Astrocyte of the cerebellum (primary cell): ENCODE measurements at regions not wholly inside any gene's neighbourhood (a gene's known extent, or its start where the extent isn't known, plus 50 kb on each side); places are given as distances from the start of the nearest gene placed in this dataset.
"Not testable (repeated sequence)": the region's sequence is repeated elsewhere in the genome, so short reads cannot be mapped to it uniquely, and the experiment has no call there.

ENCODE experiments used
- DNase-seq: peaks from one replicate; pipeline ENCODE4 v3.0.0-alpha.2; 2011; ENCODE audit warnings: low read depth
- H3K4me3 ChIP-seq: 2 replicates; pipeline ENCODE4 v1.5.1; 2011; ENCODE audit warnings: mild to moderate bottlenecking, low read depth, low read length, moderate library complexity
- in situ Hi-C: cut with HindIII; loops from 2 replicates; pipeline ENCODE4 v1.10.0; 2017; ENCODE audit warnings: low sequenced_read_pairs
- TF ChIP-seq, protein P1 (sequence below): IDR thresholded peaks from 2 replicates; pipeline ENCODE4 v1.5.1; 2012; ENCODE audit warnings: low read length, low read depth, moderate library complexity, mild to moderate bottlenecking; ENCODE audit errors: missing control alignments

- TF ChIP-seq, protein P1, sequence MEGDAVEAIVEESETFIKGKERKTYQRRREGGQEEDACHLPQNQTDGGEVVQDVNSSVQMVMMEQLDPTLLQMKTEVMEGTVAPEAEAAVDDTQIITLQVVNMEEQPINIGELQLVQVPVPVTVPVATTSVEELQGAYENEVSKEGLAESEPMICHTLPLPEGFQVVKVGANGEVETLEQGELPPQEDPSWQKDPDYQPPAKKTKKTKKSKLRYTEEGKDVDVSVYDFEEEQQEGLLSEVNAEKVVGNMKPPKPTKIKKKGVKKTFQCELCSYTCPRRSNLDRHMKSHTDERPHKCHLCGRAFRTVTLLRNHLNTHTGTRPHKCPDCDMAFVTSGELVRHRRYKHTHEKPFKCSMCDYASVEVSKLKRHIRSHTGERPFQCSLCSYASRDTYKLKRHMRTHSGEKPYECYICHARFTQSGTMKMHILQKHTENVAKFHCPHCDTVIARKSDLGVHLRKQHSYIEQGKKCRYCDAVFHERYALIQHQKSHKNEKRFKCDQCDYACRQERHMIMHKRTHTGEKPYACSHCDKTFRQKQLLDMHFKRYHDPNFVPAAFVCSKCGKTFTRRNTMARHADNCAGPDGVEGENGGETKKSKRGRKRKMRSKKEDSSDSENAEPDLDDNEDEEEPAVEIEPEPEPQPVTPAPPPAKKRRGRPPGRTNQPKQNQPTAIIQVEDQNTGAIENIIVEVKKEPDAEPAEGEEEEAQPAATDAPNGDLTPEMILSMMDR = no peak
- DNase-seq = no peak
- in situ Hi-C loops = no loop called here
Observed at GRCh38 chr4:147289181-147289580, 191.7 kb upstream of the EDNRA start.

DNA sequence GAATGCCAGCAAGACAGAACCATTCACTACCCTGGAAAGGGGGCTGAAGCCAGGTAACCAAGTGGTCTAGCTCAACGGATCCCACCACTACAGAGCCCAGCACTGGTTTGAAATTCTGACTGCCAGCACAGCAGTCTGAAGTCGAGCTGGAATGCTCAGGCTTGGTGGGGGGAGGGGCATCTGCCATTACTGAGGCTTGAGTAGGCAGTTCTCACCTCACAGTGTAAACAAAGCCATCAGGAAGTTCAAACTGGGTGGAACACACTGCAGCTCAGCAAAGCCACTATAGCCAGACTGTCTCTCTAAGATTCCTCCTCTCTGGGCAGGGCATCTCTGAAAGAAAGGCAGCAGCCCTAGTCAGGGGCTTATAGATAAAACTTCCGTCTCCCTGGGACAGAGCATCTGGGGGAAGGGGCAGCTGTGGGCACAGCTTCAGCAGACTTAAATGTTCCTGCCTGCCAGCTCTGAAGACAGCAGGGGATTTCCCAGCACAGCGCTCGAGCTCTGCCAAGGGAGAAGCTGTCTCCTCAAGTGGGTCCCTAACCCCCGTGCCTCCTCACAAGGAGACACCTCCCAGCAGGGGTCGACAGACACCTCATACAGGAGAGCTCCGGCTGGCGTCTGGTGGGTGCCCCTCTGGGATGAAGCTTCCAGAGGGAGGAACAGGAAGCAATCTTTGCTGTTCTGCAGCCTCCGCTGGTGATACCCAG is 188.1 kb upstream of the EDNRA start:
- DNase-seq, H3K4me3 ChIP-seq, in situ Hi-C loops: not testable (repeated sequence)

More at GRCh38 chr4:147289181-147289580, 191.7 kb upstream of the EDNRA start:
- no peak overlapping the region for H3K4me3 ChIP-seq

GRCh38 chr4:147293314-147293677 is 187.6 kb upstream of the EDNRA start:
- H3K4me3 ChIP-seq, in situ Hi-C loops, DNase-seq: not testable (repeated sequence)

GRCh38 chr4:147299205-147299604 is 181.7 kb upstream of the EDNRA start:
- H3K4me3 ChIP-seq = no peak overlapping the region
- no peak for DNase-seq
- in situ Hi-C loops = no loop called here
- TF ChIP-seq, protein P1 = no peak

DNA sequence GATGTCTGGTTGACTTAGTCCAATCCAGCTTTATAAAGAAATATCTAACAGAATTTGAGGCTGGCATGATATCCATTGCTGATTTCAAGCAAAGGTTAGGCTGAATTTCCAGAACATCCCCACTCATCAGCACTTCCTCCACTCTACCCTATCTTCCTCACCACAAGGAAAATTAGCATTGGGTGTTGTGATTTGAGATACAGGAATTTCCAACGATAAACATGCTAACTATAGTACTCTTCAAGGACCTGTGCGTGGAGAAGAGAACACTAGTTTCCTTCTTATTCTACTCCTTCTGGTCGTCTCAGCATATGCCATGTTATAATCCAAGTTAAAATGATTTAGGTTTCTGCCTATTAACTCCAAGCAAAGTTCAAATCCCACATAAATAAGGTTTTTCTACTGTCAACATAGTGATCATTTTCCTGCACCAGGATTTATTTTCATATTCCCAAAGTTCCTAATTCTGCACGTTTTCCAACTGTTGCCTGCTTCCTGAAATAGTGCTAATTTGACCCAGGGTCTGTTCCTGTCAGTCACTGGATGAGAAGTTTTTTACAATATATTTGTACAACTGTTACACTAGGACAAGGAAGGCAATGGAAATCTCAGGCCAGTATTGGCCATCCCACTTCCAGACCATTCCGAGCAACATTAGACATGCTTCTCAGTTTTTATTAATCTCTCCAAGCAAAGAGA is 177.6 kb upstream of the EDNRA start:
- in situ Hi-C loops = no loop called here
- H3K4me3 ChIP-seq = no peak overlapping the region
- TF ChIP-seq, protein P1 = no peak
- DNase-seq = no peak

DNA sequence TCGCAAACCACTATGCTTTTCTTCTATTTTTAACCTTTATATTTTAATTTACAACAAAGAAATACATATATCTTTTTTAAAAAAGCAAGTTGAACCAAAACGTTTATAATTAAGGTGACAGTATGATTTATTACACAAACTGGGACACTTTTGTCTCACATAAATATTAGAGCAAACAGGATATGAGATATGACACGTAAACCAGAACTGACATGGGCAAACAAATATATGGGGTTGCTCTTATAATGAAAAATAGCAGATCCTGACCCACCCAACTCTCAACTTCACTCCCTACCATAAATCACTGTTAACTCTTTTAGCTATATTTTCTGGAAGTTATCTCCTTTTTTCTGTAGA is 177.0 kb upstream of the EDNRA start:
- TF ChIP-seq, protein P1 = no peak
- in situ Hi-C loops = no loop called here
- no peak for DNase-seq
- no peak overlapping the region for H3K4me3 ChIP-seq

DNA sequence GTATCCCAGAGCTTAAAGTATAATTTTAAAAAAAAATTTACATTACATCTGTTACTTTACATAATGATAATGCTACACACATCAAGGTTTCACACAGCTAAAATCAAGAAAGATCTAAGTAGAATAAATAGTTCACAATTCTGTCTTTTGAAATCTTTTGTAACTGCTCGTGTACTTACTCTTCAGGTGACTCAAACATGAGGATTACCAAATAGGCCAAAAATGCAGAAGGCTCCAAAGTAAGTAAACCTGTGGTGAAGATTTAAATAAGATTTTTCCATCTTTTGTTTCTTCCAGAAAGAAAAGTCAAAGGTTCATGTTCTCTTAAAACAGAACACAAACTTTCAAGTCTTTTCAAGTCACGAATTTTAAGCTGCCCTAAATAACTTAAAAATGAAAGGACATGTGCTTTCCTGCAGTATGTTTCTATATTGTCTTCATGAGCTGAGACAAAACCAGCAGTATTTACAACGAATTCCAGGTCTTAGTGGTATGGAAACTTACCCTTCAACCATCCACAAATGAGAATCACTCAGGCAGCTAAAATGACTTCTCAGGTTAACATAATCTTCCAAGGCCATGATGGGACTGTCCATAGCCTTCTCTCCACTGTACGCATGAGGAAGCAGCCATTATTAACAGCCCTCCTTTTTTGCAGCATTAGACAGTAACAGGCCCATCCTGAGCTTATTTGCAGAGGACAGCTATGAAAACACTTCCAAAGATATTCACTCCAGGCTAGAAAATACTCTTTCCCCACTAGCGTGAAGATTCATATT is 172.8 kb upstream of the EDNRA start:
- DNase-seq = no peak
- in situ Hi-C loops = no loop called here
- no peak overlapping the region for H3K4me3 ChIP-seq
- TF ChIP-seq, protein P1 = no peak
